ENCODE measurements at regions not wholly inside any gene's neighbourhood (a gene's known extent, or its start where the extent isn't known, plus 50 kb on each side); places are given as distances from the start of the nearest gene placed in this dataset.

DNA sequence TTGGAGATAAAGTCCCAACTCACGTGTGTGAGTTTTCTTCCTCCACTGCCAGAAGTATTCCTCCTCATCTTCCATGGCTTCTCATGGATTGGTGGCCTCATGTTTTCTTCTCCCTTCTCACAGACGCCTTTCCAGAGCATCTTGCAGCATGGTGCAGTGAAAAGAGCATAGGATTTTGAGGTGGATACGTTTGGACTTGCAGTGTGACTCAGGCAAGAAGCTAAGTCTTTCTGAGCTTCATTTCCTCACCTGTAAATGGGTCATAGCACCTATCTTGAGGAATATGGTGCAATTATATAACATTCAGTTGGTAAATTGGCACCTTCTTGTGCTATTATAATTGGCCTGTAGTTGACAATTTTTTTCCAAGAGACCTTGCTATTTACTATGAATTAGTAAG lies 247.6 kb downstream of the RDH14 start:
- TF ChIP-seq, protein P1, sequence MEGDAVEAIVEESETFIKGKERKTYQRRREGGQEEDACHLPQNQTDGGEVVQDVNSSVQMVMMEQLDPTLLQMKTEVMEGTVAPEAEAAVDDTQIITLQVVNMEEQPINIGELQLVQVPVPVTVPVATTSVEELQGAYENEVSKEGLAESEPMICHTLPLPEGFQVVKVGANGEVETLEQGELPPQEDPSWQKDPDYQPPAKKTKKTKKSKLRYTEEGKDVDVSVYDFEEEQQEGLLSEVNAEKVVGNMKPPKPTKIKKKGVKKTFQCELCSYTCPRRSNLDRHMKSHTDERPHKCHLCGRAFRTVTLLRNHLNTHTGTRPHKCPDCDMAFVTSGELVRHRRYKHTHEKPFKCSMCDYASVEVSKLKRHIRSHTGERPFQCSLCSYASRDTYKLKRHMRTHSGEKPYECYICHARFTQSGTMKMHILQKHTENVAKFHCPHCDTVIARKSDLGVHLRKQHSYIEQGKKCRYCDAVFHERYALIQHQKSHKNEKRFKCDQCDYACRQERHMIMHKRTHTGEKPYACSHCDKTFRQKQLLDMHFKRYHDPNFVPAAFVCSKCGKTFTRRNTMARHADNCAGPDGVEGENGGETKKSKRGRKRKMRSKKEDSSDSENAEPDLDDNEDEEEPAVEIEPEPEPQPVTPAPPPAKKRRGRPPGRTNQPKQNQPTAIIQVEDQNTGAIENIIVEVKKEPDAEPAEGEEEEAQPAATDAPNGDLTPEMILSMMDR (IDR thresholded peaks at IDR 0.05) = no peak
- TF ChIP-seq EP300 (IDR thresholded peaks at IDR 0.05) (no peak), POLR2AphosphoS5 (IDR thresholded peaks at IDR 0.05) (no peak), POLR2A (IDR thresholded peaks at IDR 0.05) (no peak)

Data from suprapubic skin (tissue), 4 donors.